ENCODE measurements at regions not wholly inside any gene's neighbourhood (a gene's known extent, or its start where the extent isn't known, plus 50 kb on each side); places are given as distances from the start of the nearest gene placed in this dataset.

- no peak for DNase-seq (ENCODE audit: low read depth)
Observed at GRCh38 chr11:130776061-130776419, 140.2 kb downstream of the SNX19 start.

DNA sequence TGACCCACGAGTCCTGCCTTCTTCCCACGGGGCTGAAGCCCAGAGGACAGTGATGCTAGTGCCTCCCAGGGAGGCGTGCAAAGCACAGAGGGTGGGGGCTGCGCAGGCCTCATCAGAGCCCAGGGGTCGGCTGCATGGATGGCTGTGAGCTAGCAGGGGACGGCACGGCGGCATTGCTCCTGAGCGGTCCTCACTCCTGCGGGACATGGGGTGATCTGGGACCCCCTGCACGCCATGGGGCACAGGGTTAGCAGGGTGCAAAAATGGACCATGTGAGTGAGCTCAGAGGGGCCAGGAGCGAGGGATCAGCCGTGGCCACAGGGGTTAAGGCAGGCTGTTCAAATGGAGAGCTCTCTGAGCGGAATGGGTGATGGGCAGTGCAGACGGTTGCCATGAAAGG lies 138.3 kb downstream of the SNX19 start:
- no peak for DNase-seq (ENCODE audit: low read depth)

DNA sequence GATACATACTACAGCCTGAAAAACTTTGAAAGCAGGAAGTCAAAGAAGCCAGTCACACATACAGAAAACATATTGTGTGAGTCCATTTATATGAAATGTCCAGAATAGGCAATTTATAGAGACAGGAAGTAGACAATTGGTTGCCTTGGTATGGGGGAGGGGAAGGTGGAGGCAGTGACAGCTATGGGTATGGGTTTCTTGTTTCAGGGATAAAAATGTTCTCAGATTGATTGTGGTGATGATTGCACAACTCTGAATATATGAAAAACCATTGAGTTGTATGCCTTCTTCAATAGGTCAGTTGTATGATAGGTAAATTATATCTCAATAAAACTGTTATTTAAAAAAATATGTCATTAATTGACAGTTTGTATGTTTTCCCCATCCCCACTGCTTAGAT lies 137.6 kb downstream of the SNX19 start:
- no peak for DNase-seq (ENCODE audit: low read depth)

GRCh38 chr11:130779267-130779666 lies 137.0 kb downstream of the SNX19 start:
- no peak for DNase-seq (ENCODE audit: low read depth)

DNA sequence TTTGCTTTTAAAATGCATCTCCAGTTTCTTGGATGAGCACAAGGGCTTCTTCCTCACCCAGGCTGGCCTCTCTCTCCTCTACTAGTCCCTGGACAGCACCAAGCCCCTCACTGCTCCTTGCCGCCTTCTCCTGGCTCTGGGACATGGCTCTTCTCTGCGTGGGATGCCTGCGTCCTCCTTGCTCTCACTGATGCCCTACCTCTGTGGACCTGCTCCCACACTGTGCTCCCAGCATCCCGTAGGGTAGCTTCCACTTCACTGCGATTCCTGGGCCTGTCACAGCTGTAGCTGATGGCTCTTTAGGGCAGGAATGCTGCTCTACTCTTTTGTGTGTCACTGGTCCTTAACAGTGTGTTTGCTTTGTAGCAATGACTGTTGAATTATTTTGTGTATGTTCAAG lies 136.3 kb downstream of the SNX19 start:
- no peak for DNase-seq (ENCODE audit: low read depth)

DNA sequence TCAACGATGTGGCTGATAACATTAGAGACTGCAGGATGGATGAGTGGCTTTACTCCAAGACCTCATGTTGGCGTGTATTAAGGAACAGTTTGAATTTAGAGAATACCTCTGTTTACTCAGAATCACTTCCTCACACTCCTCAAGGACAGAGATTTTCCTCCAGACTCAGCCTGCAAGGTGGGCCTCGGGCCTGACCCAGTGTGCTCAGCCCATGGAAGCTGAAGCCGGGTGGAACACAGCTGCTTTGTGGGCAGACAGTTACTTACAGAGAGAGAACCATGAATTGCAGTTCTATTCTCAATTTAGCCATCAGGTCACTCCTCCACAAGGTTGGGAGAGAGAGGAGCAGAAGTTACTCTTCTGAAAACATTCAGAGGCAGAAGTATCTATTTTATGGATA lies 135.8 kb downstream of the SNX19 start:
- DNase-seq (ENCODE audit: low read depth) = no peak

DNA sequence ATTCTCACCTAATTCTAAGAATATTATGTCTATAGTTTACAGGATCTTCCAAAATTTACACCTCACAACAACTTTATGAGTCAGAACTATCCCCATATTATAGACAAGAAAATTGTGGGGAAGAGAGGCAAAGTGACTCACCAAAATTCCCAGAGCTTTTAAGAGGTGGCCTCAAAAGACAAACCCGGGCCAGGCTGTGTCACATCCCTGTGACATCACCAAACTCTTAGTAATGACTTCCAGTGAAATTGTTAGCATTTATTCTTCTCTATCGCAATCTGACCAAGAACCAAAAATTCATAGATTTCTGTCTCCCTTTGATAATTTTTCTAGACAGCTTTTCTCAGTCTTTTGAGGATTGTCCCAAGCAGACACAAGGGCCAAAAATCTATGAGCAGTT lies 134.3 kb downstream of the SNX19 start:
- no peak for DNase-seq (ENCODE audit: low read depth)

GRCh38 chr11:130782361-130783222 lies 133.7 kb downstream of the SNX19 start:
- DNase-seq (ENCODE audit: low read depth) = no peak

DNA sequence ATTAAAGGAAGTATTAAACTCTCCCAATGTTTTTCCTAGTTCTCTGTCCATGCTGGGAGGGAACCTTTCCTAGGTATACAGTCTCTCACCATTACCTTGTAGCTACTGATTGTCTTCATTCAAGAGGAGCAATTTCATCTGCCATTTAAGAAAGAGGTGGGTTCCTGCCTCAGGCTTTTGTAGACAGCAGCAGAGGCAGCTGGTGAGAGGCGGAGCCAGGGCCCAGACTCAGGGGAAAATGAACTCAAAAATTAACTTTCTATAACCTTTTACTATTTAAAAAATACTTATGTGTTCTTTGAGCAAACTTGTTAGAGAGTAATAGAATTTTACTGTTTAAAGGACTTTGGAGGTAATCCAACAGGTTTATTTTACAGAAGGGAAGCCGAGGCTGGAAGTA lies 133.0 kb downstream of the SNX19 start:
- DNase-seq (ENCODE audit: low read depth) = no peak

GRCh38 chr11:130785380-130786116 lies 130.7 kb downstream of the SNX19 start:
- no peak for DNase-seq (ENCODE audit: low read depth)

DNA sequence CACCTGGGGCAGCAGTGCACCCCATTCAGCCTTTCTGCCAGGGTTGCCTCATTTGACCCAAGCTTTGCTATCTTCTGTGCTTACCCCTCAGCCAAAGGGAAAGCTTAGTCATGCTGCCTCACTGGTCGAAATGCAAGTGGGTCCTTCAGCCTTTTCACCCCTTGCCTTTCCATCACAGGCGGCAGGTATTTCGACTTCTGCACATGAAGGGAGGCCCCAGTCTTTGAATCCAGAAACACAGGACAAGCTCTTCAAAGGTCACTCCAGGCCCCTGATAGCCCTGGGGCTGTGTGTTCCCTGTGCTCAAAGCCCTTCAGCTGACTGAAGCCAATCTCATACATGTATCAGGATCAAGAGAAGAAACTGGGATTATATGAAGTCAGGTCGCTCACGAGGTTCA lies 129.7 kb downstream of the SNX19 start:
- DNase-seq (ENCODE audit: low read depth) = no peak

DNA sequence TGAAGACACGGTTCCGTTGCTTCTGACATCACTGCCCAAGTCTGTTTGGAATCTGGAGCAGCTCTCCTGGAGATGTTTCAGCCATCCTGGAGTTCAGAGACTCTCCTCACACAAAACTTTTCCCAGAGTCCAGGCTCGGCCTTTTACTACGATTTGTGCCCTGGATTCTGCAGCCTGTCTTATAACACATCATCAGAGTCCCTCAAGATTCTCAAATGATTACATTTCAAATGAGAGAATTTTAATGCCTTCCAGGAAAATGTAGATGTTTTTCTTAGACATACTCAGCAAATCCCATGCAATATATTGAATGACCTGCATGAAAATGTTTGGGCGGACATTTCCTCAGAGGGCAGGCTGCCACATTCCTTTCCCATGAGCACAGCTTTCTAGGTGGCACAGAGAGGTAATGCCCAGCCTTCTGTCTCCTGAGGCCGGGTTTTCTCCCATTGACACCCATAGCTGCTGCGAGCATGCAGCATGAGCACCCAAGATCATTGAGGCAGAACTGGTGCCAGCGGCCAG lies 129.1 kb downstream of the SNX19 start:
- DNase-seq (ENCODE audit: low read depth) = no peak

DNA sequence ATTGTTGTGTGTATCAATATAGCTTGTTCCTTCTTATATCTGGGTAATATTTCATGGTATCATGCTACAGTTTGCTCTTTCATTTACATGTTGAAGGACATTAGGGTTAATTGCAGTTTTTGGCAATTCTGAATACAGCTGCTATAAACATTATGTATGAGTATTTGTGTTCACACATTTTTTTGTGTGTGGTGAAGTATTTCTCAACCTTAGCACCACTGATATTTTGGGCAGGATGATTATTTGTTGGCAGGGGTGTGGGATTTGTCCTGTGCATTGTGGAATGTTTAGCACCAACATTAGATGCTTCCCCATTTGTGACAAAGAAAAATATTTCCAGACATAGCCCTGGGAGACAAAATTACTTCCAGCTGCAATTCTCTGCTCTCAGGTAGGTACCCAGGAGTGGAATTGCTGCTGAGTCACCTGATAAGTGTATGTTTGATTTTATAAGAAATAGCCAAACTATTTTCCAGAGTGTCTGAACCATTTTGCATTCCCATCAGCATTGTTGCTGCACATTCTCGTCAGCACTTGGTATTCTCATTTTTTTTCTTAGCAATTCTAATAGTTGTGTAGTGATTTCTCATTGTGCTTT lies 128.2 kb downstream of the SNX19 start:
- no peak for DNase-seq (ENCODE audit: low read depth)

GRCh38 chr11:130789056-130789640 lies 127.1 kb downstream of the SNX19 start:
- DNase-seq (ENCODE audit: low read depth) = no peak

DNA sequence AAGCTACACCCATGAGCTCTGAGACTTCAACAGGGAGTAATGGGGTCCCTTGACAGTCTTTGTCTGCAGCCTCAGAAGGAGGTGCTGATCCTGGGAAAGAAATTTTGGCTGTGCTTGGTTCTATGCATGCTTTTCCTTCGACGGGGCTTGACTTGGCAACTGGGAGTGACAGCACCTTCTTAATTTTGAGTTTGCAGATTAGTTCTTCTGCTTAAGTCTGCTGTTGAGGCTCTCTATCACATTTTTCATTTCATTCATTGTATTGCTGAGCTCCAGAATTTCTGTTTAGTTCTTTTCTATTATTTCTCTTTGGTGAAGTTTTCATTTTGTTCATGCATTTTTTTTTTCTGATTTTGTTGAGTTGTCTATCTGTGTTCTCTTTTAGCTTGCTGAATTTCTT lies 125.6 kb downstream of the SNX19 start:
- no peak for DNase-seq (ENCODE audit: low read depth)

DNA sequence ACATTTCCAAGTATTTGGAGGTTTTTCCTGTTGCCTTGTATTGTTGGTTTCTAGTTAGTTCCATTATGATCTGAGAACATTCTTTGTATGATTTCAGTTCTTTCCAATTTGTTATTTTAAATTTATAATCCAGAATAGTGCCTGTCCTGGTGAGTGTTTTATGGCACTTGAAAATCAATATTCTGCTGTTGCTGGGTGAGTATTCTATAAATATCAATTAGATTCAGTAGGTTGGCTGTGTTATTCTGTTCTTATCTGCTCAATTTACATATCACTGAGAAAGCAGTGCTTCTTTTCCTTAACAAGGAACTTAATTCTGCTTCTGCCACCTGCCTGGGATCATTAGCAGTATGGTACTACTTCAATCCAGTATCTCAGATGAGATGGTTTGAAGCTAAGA lies 123.5 kb downstream of the SNX19 start:
- no peak for DNase-seq (ENCODE audit: low read depth)

DNA sequence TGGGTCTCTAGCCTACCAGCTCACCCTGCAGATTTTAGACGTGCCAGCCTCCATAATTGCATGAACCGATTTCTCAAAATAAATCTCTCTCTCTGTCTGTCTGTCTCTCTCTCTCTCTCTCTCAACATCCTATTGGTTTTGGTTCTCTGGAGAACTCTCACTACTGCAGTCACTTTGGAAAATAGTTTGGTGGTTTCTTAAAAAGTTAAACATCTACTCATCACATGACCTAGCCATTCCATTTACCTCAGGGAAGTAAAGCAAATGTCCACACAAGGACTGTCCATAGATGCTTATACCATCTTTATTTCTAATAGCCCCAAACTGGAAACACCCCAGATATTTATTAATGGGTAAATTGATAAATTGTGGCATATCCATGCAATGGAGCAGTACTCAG lies 119.5 kb downstream of the SNX19 start:
- no peak for DNase-seq (ENCODE audit: low read depth)

GRCh38 chr11:130798280-130798679 lies 118.0 kb downstream of the SNX19 start:
- DNase-seq (ENCODE audit: low read depth) = no peak

GRCh38 chr11:130798801-130799200 lies 117.5 kb downstream of the SNX19 start:
- no peak for DNase-seq (ENCODE audit: low read depth)

GRCh38 chr11:130801333-130802122 lies 114.8 kb downstream of the SNX19 start:
- DNase-seq (ENCODE audit: low read depth) = no peak

GRCh38 chr11:130802567-130802966 lies 113.7 kb downstream of the SNX19 start:
- DNase-seq (ENCODE audit: low read depth) = no peak
